ENCODE measurements at regions not wholly inside any gene's neighbourhood (a gene's known extent, or its start where the extent isn't known, plus 50 kb on each side); places are given as distances from the start of the nearest gene placed in this dataset.
A peak's percentile ranks its signal among the peaks of the same experiment; 100 is the strongest.

DNA sequence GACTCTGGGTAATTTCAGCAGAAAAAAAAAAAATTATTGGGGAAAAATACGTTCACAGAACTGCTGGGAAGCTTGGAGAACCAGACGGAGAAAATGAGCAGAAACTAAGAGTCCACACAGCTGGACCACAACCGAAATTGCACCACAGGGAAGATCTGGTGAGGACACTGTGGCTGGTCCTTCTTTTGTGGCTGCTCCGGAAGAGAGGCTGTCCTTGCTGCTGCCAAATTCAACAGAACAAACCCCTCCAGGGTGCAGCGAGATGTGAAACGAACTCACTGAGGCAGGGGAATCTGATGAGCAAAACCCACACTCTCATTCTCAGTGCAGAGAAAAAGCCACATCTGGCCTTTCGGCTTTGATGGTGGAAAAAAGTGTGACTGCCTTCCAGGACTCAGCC is 200.0 kb downstream of the ACTL7B start:
- DNase-seq (ENCODE audit: low spot score) (no peak), FAIRE-seq (no peak)

DNA sequence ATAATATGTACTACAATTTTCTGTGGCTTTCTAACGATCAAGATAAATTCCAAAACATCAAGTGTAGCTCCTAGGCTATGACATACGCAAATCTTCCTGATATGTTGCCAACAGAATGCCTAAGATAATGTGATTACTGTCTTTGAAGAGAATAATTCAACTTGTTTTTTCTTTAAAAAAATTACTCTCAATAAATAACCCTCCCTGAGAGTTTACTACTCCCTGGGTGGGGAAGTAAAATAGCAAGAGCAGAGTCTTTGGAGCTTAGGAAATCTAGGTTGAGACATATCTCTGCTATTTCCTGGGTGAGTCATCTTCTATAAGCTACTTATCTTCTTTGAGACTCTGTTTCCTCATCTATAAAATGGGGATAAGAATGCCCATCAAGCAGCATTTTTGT is 201.2 kb downstream of the ACTL7B start:
- FAIRE-seq (no peak), DNase-seq (ENCODE audit: low spot score) (no peak)

DNA sequence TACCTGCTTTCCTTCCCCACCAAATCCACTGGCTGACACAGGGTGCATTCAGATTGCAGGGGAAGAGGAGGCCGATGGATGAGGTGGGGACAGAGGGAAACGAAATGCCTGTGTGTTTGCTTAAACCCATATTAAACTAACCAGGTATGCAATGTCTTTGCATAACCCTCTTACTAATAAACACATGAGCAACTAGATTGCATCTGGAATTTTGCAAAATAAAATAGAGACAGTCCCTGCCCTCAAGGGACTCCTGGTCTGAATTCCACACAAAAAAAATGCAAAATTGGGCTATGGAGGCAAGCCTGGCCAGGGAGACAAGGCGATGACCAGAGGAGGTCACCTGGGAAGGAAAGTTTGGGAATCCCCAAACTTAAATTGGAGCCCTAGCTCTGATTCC is 202.9 kb downstream of the ACTL7B start:
- FAIRE-seq (no peak), DNase-seq (ENCODE audit: low spot score) (no peak)

DNA sequence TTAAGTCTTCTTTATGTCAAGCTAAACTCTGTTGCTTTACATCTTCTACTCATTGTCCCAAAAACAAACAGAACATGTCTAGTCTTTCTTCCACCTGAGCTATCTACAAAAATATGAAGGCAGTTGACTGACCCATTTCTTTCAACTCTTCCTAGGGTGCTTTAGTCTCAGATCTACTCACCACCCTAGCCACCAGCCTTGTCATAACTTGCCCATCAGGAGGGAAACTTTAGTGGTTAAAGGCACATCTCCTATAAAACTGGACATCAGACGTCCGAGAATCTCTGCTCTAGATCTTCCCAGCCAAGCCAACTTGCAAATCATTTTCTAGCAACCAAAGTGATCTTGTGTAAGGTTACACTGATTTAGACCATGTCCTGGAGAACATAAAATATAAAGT is 205.0 kb downstream of the ACTL7B start:
- no peak for FAIRE-seq
- no peak for DNase-seq (ENCODE audit: low spot score)

DNA sequence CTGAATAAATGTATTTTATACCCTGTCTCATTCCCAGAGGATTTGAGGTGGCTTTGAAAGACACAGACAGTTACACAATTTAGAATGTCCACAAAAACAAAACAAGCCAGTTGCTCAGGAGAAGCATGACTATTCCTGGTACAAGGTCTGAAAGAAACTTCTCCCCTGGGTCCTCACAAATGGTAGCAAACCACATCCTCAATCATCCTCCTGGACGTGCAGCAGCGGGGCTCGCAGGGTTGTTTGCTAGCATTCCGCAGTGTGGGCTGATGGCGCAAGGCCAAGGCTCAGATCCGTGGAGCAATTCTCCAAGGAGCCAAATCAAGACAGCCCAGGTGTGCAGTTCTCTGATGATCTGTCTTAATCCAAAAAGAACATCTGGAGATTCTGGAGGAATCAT is 210.3 kb downstream of the ACTL7B start:
- FAIRE-seq (no peak), DNase-seq (ENCODE audit: low spot score) (peak; percentile 55)

DNA sequence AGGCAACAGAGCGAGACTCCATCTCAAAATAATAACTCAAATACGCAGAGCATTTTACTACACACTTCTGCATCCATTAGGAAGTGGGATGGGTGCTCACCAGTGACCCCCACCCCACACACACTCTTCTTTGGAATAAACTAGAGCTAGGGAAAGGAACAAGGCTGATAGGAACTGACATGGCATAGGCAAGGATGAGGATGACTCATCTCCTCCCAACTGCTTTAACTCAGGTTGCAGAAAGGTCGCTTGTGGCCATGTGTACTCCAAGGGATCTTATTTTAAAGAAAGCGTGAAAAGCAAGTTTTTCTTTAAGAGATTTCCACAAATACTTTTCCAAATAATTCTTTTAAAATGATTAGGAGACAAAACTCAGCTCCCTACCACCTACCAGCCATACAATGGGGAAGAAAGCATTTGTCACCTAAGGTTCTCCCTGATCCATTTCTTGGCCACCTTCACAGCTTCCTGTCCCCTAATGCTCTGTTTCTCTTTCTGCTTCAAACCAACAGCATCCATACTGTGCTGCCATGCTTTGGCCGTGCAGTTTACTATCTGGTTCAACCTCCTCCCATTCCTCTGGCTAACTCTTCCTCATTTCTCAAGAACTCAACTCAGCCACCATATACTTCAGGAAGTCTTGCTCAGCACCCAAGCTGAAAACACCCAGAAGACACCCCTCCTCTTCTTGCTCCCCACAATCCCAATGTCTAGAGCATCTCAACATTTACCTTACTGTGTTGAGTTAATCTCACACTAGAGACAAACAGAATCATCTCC is 211.9 kb downstream of the ACTL7B start:
- no peak for DNase-seq (ENCODE audit: low spot score)
- FAIRE-seq = peak; percentile 56

DNA sequence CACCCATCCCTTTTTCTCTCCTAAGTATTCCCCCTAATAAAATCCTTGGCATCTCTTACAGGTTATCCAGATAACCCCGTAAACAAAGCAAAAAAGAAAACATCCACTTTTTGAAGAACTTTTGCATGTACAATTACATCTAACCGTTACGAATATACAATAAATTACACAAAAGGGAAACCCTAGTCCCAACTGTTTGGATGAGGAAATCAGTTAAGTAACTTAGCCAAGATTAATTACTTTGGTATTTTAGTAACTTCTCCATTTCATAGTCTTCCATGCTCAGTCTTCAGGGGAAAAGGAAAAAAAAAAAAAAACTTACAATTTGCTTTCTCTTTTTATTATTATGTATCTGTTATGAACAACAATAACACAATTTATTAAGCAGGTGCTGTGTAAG is 212.9 kb downstream of the ACTL7B start:
- FAIRE-seq (no peak), DNase-seq (ENCODE audit: low spot score) (no peak)

DNA sequence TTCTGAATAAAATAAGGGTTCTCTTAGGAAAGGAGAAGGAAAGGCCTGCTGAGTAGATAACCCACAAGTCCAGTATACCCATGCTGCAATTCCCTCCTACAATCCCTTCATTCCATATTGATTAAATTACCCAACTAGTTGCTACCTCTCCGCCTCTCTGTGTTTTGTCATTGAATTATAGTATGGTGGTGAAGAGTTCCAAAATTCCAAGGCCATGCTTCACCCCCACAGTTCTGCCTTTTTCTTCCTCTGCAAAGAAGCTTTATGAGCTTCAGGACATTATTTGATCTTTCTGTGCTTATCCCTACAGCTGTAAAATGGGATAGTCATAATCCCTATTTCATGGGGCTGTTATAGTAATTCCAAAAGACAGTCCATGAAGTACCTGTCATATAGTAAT is 215.6 kb downstream of the ACTL7B start:
- no peak for DNase-seq (ENCODE audit: low spot score)
- no peak for FAIRE-seq

DNA sequence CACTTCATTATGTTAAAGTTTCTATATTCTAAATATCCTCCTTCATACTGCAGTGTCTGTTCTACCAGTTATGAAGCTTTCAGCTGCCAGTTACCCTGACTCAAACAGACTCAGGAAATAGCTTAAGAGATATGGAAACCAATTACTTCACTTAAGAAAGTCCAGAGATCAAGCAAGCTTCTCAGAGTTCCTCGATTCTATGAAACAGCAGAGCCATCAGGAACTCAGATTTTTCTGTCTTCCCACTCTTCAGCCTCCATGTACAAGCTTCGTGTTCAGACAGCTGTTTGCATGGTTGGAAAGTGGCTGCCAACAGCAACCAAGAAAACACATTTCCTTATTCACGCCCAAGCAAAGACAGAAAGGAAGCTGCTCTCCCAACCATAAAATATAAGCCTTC is 216.1 kb downstream of the ACTL7B start:
- DNase-seq (ENCODE audit: low spot score) = no peak
- no peak for FAIRE-seq

DNA sequence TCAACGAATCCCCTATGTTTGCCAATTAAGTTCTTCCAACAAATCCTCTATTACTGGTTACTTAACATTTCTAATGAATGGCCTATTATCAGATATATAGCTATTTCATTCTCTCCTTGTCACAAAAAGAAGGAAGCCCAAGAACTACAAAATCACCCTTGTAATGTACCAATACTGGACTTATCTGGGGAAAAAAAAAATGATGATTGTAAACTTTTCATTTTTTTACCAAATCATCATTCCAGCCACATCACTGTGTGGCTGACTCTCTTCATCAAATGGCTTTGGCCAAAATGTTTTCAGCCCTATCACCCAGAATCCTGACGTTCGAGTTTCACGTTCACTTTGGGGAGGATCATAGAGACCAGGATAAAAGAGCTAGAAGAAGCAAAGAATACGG is 216.7 kb downstream of the ACTL7B start:
- DNase-seq (ENCODE audit: low spot score) = no peak
- no peak for FAIRE-seq

DNA sequence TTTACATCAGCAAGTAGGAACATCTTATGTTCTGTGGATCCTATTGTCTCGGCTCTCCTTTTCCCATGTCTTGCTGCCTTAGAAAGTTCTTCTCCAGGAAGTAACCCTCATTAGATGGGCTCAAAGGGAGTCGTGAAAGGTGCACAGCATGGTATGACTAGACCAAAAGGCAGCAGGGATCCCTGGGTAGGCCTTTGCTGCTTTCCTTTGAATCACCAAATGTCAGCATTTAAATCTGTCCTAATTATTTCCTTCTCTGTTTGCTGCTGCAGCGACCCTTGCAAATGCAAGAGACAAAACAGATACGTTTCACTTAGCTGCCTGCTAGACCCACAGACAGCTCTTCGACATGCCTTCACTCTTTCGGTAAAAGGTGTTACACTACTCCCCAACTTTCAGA is 218.4 kb downstream of the ACTL7B start:
- FAIRE-seq = no peak

DNA sequence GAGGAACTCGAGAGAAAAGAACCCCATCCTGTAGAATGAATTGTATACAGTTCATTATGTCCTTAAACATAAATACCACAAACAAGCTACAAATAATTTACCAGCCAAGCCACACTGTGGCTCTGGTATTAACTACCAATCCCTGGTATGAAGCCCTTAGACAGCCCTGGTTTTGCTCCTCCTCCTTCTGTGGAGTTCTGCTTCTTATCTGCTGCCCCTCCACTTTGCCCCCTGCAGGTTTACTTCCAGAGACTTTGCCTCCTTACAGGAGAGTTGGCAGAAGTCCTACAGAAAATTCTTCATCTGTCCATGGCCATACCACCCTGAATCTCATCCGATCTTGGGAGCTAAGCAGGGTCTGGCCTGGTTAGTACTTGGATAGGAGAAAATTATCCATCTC is 219.8 kb downstream of the ACTL7B start:
- peak; percentile 10 for DNase-seq (ENCODE audit: low spot score)
- no peak for FAIRE-seq

More for the DNA sequence above, 218.4 kb downstream of the ACTL7B start:
- DNase-seq (ENCODE audit: low spot score) = no peak

DNA sequence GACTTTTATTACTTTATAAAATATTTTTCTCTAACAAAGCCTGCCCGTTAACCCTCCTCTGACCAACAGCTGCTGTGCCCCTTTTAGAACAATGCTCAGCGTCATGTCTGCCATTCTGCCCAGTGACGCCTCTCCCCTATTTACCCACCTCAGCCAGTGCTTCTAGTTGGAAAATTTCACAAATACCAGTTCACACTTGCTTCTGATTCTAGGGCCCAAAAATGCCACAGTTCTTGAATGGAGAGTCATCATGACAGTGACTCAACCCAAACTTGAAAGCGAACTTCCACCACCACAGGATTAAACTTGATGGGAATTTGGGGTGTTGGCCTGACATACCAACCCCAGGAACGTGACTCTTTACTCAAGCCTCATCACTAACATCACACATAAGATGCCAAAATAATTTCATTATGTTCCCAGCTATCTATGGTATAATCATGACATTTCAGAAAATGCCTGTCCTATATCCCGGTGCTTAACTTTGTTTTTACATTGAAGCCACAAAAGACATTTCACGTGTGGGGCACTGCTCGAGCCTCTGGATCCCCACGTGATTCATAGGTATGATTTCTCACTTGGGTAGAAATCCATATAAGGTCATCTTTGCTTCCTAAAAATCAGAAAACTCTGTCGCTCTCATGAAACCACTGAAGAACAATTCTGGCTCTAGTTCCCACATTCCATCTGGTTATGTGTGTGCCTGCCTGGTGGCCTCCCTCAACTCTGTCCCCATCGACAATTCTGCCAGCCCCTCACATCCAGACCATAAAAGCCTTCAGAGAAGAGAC is 220.9 kb downstream of the ACTL7B start:
- DNase-seq (ENCODE audit: low spot score) (peak; percentile 55), FAIRE-seq (peak; percentile 42)

DNA sequence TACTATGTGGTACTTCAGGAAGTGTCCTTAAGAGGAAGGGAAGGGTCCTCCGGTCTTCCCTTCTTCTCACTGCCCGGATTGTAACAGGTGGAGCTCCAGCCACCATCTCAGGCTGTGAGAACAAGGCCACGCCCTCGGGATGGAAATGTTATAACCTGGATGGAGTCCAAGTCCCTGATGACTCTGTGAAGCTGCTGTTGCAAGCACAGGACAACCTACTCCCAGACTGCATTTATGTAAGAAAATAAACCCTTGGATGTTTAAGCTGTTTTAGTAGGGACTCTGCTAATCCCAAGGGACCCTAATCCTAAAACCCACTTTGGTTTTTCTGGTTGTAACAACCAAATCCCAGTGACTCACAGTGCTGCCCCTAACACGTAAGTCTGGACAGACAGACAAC is 221.6 kb downstream of the ACTL7B start:
- FAIRE-seq = no peak
- DNase-seq (ENCODE audit: low spot score) = peak; percentile 58

DNA sequence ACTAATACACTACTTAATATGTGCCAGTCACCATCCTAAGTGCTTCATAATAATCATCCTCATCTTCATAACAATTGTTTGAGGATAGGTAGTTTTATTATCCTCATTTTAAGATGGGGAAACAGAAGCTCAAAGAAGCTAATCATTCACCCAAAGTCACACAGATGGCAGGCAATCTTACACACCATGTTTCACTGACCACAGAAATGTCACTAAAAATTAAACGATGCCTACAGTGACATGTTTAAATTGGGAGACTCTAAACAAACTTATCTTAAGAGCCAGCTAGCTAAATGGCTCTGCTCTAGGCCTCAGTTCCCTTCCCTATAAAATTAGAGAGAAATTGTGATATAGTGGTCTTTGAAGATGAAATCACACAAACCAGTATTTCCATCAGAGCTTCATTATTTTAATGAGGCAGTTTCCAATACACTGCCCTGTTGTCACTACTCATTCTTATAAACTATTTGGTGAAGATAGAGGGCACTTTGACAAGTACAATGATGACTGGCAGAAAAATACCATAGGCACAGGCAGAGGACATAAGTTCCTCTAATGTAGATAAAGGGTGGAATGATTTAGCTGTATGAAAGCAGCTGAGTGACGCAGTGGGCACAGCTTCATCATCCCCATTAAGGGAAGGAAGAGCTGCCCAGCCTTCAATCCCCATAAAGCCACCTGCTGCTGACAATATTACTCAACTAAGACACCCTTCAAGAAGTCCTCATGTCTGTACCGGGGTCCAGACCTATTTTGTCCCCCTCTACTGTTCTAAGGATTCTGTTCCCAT is 224.1 kb downstream of the ACTL7B start:
- DNase-seq (ENCODE audit: low spot score) (no peak), FAIRE-seq (no peak)

DNA sequence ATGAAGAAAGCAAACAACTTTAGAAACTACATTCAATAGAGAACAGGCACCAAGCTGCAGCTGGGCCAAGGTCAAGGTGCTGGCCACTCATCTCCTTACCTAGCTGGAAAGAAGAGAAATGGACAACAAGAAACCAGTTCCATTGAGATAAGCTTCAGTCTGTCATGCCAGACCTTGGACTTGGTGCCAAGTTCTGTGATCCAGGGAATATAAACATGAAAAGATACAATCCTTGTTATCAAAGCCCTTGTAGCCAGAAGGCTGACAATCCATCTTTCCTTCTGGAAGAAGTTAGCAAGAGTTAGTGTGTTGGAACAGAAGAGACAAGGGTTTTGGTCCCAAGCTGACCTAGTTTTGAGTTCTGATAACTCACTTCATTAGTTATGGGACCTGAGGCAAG is 227.5 kb downstream of the ACTL7B start:
- FAIRE-seq (no peak), DNase-seq (ENCODE audit: low spot score) (no peak)

DNA sequence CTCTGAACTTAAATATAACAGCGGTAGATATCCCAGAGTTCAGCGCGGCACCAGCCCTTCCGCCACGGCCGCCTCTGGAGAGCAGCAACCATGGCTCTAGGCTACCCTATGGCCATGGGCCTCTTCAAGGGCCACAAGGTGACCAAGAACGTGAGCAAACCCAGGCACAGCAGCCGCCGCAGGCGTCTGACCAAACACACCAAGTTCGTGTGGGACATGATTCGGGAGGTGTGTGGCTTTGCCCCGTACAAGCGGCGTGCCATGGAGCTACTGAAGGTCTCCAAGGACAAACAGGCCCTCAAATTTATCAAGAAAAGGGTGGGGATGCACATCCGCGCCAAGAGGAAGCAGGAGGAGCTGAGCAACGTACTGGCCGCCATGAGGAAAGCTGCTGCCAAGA is 229.0 kb downstream of the ACTL7B start:
- FAIRE-seq (no peak), DNase-seq (ENCODE audit: low spot score) (no peak)

DNA sequence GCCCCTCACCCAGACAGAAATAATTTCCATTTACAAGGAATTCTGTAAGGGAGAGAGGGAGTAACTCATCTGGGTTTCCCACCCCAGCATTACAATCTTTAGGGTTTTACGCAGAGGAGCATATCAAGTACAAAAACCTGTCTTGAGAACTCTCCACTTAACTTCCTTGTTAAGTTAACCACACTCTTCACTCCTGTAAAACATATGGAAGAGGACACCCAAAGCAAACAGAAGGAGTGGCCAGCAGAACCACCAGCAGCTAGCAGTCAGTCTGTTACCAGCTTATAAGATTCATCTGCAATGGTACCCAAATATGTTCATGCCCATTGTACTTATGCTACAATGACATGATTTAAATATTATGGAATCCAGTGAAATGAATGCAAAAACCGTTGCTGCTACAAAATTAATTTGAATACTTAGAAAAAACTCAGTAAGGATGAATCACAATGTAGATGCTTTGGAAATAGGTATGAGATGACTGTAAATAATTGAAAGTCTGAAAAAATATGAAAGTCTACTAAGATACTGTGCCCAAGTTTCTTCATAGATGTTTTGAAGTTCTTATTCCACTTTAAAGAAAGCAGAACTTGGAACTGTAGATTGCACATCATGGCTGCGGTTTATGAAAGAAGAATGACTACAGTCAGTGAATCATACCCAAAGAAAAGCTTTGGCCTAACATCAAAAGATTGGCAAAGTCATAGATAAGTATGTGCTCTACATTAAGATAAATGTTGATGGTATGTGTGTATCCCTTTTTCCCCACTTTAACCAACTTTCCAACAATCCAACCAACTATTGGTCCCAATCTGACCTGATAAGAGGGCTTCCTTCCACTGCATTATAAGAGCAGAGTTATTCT is 233.6 kb downstream of the ACTL7B start:
- FAIRE-seq (no peak), DNase-seq (ENCODE audit: low spot score) (peak; percentile 36)

DNA sequence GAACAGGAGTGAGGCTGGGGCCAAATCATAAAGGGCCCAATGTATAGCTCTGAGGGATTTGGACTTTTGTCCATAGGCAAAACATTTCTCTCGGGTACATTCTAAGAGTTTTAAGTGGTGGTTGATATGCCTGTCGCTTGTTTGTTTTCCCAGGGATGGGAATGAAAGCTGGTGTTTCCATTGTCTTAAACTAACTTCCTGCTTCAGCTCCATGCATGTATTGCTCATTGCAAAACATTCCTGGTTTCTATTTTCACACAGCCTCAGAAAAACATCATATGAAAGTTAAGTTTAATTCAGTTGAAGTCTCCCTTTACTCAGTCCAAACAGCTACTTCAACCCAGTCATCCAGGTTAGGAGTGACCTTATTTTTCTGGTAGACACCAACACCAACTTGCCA is 235.0 kb downstream of the ACTL7B start:
- no peak for DNase-seq (ENCODE audit: low spot score)
- no peak for FAIRE-seq

DNA sequence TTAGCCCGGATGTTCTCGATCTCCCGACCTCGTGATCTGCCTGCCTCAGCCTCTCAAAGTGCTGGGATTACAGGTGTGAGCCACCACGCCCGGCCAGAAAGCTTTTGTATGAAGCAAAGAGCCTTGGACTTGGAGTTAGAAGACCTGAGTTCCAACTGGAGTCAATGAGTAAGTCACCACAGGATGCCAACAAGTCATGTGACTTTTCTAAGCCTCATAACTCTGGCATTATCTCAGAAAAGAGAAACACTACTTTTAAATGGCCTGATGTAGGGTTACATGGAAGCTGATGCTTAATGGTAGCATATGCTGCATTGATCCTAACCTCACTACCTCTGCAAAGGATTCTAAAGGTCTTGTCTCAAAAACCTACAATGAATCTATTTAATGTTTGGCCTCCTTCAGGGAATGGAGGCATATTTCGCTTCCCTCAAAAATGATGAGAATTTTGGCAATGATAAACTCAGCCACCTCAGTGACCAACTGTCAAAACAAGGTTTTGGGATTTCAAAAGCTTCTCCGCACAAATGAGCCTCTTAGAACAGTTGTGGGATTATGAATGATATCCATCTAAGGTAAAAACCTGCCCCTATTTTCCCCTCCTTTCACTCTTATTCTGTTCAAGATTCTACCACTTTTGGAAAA is 236.8 kb downstream of the ACTL7B start:
- DNase-seq (ENCODE audit: low spot score) (no peak), FAIRE-seq (no peak)

DNA sequence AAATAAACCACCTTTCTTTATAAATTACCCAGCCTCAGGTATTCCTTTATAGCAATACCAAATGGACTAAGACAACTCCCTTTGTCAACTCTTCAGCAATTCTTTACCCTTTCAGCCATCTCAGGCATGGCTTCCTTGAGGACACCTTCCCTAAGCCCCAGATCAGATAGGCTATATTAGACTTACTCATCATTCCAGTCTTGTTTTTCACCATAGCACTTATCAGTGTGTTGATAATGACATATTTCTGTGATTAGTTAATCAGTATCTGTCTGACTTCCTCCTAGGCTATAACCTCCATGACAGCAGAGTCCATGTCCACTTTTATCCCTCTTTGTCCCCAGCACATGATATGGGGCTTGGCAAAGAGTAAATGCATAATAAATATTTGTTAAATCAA is 238.1 kb downstream of the ACTL7B start:
- no peak for DNase-seq (ENCODE audit: low spot score)
- FAIRE-seq = no peak

Measured in urothelium cell line (cell line).